ENCODE measurements at regions not wholly inside any gene's neighbourhood (a gene's known extent, or its start where the extent isn't known, plus 50 kb on each side); places are given as distances from the start of the nearest gene placed in this dataset.
"Not testable (repeated sequence)": the region's sequence is repeated elsewhere in the genome, so short reads cannot be mapped to it uniquely, and the experiment has no call there.

- no peak for DNase-seq (ENCODE audit: low read depth)
Observed at GRCh38 chr13:90889906-90890834, 457.3 kb upstream of the MIR17HG start.

GRCh38 chr13:90891329-90891728 is 456.2 kb upstream of the MIR17HG start:
- DNase-seq (ENCODE audit: low read depth) = no peak

- DNase-seq (ENCODE audit: low read depth) = not testable (repeated sequence)
Observed at GRCh38 chr13:90893199-90893598, 454.3 kb upstream of the MIR17HG start.

GRCh38 chr13:90896002-90896401 is 451.5 kb upstream of the MIR17HG start:
- DNase-seq (ENCODE audit: low read depth) = no peak

DNA sequence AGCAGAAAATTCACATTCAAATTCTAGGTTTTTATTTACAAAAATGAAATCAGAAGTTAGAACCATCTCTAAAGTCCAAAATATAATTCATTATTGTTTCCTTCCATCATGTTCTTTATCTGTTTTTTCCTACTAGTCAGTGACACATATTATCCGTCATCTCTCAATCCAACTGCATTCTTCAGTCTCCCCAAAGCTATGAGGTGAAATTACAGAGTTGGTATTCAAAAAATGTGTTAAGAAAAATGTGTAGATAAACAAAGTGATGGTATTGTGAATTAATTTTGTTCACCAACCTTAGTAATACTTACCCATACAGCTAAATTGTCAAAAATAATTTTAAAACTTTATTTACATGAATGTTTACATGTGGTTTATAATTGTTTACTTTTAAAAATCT is 448.7 kb upstream of the MIR17HG start:
- no peak for DNase-seq (ENCODE audit: low read depth)

DNA sequence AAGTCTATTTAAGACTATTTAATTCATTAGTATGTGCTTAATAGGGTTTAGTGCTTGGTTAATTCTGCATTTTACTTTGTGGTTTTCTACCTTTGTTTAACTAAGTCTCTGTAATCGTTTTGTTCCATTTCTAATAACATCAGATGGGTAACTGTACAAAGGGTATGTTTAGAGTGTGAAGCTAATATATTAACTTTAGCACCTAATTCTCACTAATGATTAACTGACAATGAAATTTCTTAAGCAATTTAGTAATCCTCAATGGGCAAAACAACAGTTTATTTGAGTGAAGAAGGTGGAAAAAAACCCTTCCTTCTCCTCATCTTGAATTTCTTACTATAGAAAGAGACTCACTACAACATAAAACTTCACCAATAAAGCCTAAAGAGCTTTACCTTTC is 448.1 kb upstream of the MIR17HG start:
- DNase-seq (ENCODE audit: low read depth) = no peak

DNA sequence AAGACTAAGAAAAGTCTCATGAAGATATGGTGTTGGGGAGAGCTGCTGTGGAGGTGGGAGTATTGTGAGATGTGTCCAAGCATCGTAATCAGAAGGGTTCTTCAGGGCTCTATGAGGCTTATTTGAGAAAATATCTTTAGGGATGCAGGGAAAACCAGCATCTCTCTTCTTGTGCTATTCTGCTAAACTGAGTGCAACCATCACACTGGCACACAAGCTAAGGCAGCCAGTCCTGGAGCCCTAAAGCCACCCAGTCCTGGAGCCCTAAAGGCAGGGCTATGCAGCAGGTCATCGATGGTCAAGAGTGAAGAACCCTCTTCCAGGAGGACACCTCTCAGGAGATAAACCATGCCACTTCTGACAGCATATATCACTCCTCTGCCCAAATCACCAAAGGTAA is 445.2 kb upstream of the MIR17HG start:
- no peak for DNase-seq (ENCODE audit: low read depth)

DNA sequence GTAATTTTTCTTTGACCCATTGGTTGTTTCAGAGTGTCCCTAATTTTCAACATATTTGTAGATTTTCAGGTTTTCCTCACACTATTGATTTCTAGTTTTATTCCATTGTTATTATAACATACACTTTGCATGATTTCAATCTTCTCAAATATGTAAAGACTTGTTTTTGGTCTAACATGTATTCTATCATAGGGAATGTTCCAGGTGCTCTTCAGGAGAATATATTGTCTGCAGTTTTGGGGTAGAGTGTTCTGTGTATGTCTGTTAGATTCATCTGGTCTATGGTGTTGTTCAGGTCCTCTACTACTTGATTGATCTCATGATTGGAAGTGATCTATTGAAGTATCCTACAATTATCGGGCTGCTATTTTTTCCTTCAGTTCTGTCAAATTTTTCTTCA is 440.9 kb upstream of the MIR17HG start:
- DNase-seq (ENCODE audit: low read depth) = no peak

GRCh38 chr13:90908792-90909191 is 438.7 kb upstream of the MIR17HG start:
- DNase-seq (ENCODE audit: low read depth) = no peak

GRCh38 chr13:90910018-90910639 is 437.4 kb upstream of the MIR17HG start:
- no peak for DNase-seq (ENCODE audit: low read depth)

GRCh38 chr13:90912247-90912646 is 435.2 kb upstream of the MIR17HG start:
- no peak for DNase-seq (ENCODE audit: low read depth)

GRCh38 chr13:90918536-90918935 is 429.0 kb upstream of the MIR17HG start:
- no peak for DNase-seq (ENCODE audit: low read depth)

DNA sequence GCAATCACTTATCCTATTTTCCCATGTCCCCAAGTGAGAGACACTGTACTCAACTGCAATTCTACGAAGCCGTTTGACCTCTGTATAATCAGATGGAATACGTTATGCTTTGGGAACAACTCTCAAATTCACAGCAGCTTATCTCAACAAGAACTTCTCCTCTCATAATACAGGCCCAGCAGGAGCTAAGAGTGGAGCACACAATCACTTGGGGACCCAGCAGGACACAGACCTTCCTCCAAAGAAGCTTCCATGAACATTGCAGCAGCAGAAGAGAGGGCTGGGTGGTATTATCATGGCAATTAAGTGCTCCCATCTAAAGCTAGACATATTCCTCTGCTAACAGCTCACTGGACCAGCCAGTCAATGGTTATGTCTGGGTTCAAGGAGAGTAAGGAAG is 428.3 kb upstream of the MIR17HG start:
- no peak for DNase-seq (ENCODE audit: low read depth)

- no peak for DNase-seq (ENCODE audit: low read depth)
Observed at GRCh38 chr13:90926459-90926858, 421.0 kb upstream of the MIR17HG start.

DNA sequence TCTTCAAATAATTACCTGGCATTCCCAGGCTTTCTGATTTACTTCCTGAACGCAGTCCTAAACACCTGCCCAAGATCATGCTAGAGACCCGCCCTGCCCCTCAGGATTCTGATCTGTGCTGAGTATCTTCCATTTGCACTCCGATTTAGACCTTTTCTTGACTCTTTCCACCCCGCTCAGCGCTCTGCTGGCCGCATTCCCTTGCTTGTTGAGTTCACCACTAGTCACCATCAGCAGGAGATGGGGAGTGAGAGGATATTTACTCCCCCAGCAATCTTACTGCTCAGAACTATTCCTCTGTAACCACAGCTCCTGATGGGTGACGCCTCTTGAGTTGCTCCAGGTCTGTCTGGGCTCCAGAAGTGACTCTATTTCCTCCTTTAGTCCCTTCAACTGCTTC is 419.4 kb upstream of the MIR17HG start:
- DNase-seq (ENCODE audit: low read depth) = no peak

DNA sequence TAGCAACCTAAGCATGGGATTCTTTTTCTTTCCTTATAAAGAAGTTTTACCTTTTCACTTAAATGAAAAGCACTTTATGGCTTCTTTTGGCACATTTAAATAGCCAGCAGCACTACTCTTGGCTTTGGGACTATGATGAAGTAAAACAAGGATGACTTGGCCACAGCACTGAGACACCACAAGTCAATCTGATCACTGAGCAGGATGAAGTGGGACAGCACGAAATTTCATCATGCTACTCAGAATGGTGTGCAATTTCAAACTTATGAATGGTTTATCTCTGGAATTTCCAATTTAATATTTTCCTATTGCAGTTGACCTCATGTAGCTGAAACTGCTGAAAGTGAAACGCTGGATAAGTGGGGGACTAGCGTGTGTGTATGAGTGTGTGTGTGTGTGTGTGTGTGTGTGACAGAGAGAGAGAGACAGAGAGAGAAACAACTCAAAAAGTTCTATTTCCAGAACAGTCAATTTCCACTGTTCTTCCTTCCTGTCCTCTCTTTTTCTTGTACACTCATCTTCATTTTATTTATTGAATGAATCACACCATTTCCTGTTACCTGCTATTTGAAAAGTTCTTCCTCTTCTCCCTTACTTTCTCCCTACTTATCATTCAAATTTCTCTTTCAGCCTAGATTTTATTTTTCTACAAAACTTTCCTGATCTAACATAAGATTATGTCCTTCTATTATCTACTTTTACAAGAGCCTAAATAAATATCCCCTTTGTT is 414.2 kb upstream of the MIR17HG start:
- DNase-seq (ENCODE audit: low read depth) = no peak

DNA sequence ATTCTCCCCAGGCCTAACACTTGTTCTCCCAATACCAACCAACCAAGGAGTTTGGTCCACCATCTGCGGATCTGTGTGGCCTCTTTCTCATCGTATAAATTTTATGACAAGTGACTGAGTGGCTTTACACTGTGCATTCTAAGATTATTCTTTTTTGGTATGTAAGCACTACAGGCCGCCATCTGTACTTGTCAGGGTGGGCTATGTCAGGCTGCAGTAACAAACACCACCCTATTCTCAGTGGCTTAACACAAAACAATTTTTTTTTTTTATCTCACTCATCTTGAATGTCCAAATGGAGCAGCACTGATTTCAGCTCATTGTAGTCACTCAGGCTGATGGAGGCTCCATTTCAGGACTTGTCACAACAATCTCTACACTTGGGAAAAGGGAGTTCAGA is 412.7 kb upstream of the MIR17HG start:
- DNase-seq (ENCODE audit: low read depth) = no peak

- no peak for DNase-seq (ENCODE audit: low read depth)
Observed at GRCh38 chr13:90938848-90939247, 408.6 kb upstream of the MIR17HG start.

DNA sequence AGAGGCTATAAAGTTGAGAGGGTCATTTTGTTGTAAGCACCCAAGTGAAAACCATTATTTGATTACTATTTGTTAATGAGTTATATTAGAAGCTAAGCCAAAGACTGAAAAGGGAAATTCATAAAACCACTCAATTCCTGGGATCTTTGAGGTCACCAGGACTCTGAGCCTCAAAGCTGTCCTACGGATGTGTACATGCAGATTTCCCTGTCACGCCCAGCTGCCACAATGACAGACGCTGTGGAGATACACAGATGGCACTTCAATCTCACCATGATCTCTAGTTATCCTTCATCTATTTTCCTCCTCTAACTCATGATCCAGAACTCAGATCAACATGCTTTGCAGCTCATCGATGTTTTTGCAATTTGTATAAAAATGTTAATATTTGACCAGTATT is 403.5 kb upstream of the MIR17HG start:
- DNase-seq (ENCODE audit: low read depth) = no peak

DNA sequence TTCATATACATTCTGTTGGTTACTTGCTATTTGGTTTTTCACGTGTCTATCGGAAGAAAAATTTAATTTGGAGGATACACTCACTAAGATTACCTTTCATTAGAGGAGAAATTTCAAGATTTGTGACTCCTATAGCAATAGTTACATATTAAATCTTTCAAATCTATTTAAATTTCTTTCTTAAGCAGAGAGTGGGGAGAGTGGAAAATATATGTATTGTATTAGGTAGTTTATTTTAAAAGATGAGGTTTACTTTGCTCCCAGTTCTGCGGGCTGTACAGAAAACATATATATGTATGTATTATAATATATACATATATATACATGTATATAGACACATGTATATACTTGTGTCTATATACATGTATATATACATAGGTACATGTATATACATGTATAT is 402.3 kb upstream of the MIR17HG start:
- not testable (repeated sequence) for DNase-seq (ENCODE audit: low read depth)

- not testable (repeated sequence) for DNase-seq (ENCODE audit: low read depth)
Observed at GRCh38 chr13:90946125-90946524, 401.4 kb upstream of the MIR17HG start.

DNA sequence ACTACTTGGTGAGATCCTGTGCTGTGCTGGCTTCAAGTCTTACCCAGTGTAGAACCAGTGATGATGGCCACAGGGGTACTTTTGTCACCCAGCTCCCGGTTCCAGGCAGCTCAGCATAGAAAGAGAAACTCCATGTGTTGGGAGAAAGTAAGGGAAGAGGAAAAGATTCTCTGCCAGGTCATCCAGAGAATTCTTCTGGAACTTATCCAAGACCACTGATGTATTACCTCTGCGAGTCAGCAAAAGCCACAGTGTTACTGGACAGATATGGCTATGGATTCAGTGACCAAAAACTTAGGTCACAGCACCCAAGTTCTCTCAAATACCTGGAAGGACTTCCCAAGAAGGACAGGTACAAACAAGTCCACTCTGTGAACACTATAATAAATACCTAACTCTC is 399.5 kb upstream of the MIR17HG start:
- no peak for DNase-seq (ENCODE audit: low read depth)

- DNase-seq (ENCODE audit: low read depth) = no peak
Observed at GRCh38 chr13:90950160-90950559, 397.3 kb upstream of the MIR17HG start.

All from GM04503 (cell line).